GM12872 (cell line): ENCODE measurements at regions not wholly inside any gene's neighbourhood (a gene's known extent, or its start where the extent isn't known, plus 50 kb on each side); places are given as distances from the start of the nearest gene placed in this dataset.

Source experiments
- TF ChIP-seq, protein P1 (sequence below): IDR thresholded peaks from 3 replicates; pipeline ENCODE4 v1.5.1; 2011; ENCODE audit warnings: low read depth, mild to moderate bottlenecking, low read length, moderate library complexity; ENCODE audit not compliant: insufficient read depth

- TF ChIP-seq, protein P1, sequence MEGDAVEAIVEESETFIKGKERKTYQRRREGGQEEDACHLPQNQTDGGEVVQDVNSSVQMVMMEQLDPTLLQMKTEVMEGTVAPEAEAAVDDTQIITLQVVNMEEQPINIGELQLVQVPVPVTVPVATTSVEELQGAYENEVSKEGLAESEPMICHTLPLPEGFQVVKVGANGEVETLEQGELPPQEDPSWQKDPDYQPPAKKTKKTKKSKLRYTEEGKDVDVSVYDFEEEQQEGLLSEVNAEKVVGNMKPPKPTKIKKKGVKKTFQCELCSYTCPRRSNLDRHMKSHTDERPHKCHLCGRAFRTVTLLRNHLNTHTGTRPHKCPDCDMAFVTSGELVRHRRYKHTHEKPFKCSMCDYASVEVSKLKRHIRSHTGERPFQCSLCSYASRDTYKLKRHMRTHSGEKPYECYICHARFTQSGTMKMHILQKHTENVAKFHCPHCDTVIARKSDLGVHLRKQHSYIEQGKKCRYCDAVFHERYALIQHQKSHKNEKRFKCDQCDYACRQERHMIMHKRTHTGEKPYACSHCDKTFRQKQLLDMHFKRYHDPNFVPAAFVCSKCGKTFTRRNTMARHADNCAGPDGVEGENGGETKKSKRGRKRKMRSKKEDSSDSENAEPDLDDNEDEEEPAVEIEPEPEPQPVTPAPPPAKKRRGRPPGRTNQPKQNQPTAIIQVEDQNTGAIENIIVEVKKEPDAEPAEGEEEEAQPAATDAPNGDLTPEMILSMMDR: no peak
These were observed 465.2 kb upstream of the HS6ST1 start for GRCh38 chr2:128783896-128784295.

DNA sequence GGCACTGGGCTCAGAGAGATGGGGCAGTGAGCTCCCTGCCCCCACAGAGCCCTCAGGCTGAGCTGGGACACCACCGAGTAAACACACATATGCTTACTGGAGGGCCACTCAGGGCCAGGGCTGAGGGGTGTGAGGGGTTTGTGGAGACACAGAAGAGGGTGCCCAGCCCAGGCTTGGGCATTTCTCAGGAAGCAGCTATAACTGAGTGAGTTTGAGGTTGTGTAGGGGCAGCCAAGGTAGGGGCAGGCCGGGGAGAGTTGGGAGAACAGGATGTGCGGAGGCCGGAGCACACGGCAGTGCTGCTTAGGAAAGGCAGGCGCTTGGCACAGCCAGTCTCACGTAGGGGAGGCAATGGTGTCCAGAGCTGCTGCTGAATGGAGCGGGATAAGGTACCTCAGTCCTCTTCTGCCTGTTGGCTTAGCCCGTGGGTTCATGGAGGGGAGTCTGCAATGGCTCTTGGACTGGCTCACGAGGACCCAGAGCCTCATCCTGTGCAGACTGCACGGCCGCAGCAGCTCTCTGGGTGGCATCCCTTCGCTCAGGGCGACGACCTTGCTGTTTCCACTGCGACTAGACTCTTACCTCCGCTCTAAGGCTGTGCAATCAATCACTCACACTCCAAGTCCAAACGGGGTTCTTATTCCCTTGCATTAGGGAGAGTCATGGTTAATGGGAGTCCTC is 466.1 kb upstream of the HS6ST1 start:
- TF ChIP-seq, protein P1: no peak

GRCh38 chr2:128786316-128786715 is 467.6 kb upstream of the HS6ST1 start:
- TF ChIP-seq, protein P1: no peak

DNA sequence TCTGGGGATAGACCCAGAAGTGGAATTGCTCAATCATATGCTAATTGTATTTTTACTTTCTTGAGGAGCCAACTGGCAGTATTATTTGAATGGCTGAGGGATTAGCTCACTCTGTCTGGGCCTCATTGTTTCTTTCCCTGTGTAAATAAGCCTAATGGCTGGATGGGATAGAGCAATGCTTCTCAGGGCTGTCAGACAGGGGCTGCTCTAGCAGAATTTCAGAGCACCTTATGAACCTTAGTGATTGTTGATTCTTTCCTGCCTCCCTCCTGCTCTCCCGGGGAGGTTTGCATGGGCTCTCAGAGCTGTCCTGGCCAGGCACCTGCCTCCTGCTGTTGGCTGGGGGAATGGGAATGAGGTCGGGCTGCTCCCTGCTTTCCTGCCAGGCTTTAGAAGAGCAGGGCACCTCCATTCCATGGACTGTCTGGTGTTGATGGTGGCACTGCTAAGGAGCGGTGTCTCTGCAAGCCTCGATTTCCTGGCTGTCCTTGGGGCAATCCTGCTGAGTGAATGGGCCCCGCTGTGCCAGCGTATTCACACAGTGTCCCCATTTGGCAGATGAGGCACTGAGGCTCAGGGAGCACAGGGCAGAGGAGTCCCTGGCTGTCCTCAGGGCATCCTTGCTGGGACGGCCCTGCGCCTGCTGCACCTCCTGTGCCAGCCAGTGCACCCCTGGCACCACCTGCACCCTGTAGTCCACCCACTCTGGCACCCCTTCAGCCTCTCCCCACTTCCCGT is 468.2 kb upstream of the HS6ST1 start:
- TF ChIP-seq, protein P1: no peak

- TF ChIP-seq, protein P1: no peak
These were observed 468.9 kb upstream of the HS6ST1 start for GRCh38 chr2:128787616-128788015.

- TF ChIP-seq, protein P1: no peak
These were observed 470.1 kb upstream of the HS6ST1 start for GRCh38 chr2:128788636-128789220.

- TF ChIP-seq, protein P1: no peak
These were observed 470.6 kb upstream of the HS6ST1 start for GRCh38 chr2:128789221-128789620.
